Liver (tissue), 3 donors: ENCODE measurements at regions not wholly inside any gene's neighbourhood (a gene's known extent, or its start where the extent isn't known, plus 50 kb on each side); places are given as distances from the start of the nearest gene placed in this dataset.

Experiments used
- CTCF ChIP-seq: fragments of 150-350 bp; IDR thresholded peaks from 2 replicates; pipeline ENCODE4 v1.5.1; 2017; ENCODE audit warnings: improper control_type of control experiment, low read depth, low read length; ENCODE audit not compliant: missing input control
- GABPA ChIP-seq, 2 donors: IDR thresholded peaks in 1 of 2; conservative IDR thresholded peaks in 1 of 2; 2 replicates each; pipeline ENCODE4 v1.6.1; 2016; ENCODE audit warnings: antibody characterized with exemption in 2 of 2, mild to moderate bottlenecking in 1 of 2, moderate library complexity in 1 of 2
- JUND ChIP-seq, 2 donors: IDR thresholded peaks; 2 replicates each; pipeline ENCODE4 v1.6.1; 2016; ENCODE audit warnings: antibody characterized with exemption in 2 of 2
- MAX ChIP-seq: IDR thresholded peaks from 2 replicates; pipeline ENCODE4 v1.6.1; 2016; ENCODE audit warnings: antibody characterized with exemption
- REST ChIP-seq: IDR thresholded peaks from 2 replicates; pipeline ENCODE4 v1.6.1; 2016; ENCODE audit warnings: antibody characterized with exemption, mild to moderate bottlenecking
- SP1 ChIP-seq: IDR thresholded peaks from 2 replicates; pipeline ENCODE4 v1.6.1; 2018; ENCODE audit warnings: antibody characterized with exemption, mild to moderate bottlenecking
- TAF1 ChIP-seq: conservative IDR thresholded peaks from 2 replicates; pipeline ENCODE4 v1.6.1; 2016; ENCODE audit warnings: antibody characterized with exemption, mild to moderate bottlenecking
- donor health status: healthy.
- donor health status: healthy.

GRCh38 chr5:27093279-27093678 lies 54.9 kb upstream of the CDH9 start:
- TF ChIP-seq TAF1 (no peak), CTCF (no peak), REST (no peak), GABPA (IDR thresholded peaks at IDR 0.05 in 1 of 2, conservative IDR thresholded peaks at IDR 0.05 in 1 of 2) (no peak), MAX (no peak), SP1 (no peak), JUND (IDR thresholded peaks at IDR 0.05) (no peak)
